Immature natural killer cell (primary cell): ENCODE measurements at regions not wholly inside any gene's neighbourhood (a gene's known extent, or its start where the extent isn't known, plus 50 kb on each side); places are given as distances from the start of the nearest gene placed in this dataset.

ENCODE experiments used
- DNase-seq, 3 donors: peaks; one replicate each; pipeline ENCODE4 v3.0.0; 2022; ENCODE audit warnings: mixed read lengths in 1 of 3
- H3K27ac Mint-ChIP-seq, 6 donors: one replicate each; pipeline ENCODE4 v1.8.0; 2020; ENCODE audit warnings: mixed read lengths in 6 of 6, mild to moderate bottlenecking in 5 of 6, inconsistent platforms in 4 of 6, moderate library complexity in 3 of 6
- H3K27me3 Mint-ChIP-seq, 3 donors: one replicate each; pipeline ENCODE4 v1.8.0; 2020 to 2021; ENCODE audit warnings: low read depth in 3 of 3, mild to moderate bottlenecking in 3 of 3, mixed read lengths in 3 of 3, moderate library complexity in 3 of 3, inconsistent platforms in 1 of 3
- H3K36me3 Mint-ChIP-seq, 3 donors: one replicate each; pipeline ENCODE4 v1.8.0; 2020; ENCODE audit warnings: mixed read lengths in 3 of 3, inconsistent platforms in 2 of 3, mild to moderate bottlenecking in 2 of 3
- H3K4me1 Mint-ChIP-seq, 2 donors: one replicate each; pipeline ENCODE4 v1.8.0; 2020; ENCODE audit warnings: inconsistent platforms in 2 of 2, mild to moderate bottlenecking in 2 of 2, mixed read lengths in 2 of 2, moderate library complexity in 1 of 2
- H3K4me3 Mint-ChIP-seq, 5 donors: one replicate each; pipeline ENCODE4 v1.8.0; 2020; ENCODE audit warnings: mild to moderate bottlenecking in 5 of 5, mixed read lengths in 5 of 5, inconsistent platforms in 3 of 5, moderate library complexity in 3 of 5
- H3K9me3 Mint-ChIP-seq, 6 donors: one replicate each; pipeline ENCODE4 v1.8.0; 2020; ENCODE audit warnings: mild to moderate bottlenecking in 6 of 6, mixed read lengths in 6 of 6, inconsistent platforms in 4 of 6, moderate library complexity in 3 of 6

DNA sequence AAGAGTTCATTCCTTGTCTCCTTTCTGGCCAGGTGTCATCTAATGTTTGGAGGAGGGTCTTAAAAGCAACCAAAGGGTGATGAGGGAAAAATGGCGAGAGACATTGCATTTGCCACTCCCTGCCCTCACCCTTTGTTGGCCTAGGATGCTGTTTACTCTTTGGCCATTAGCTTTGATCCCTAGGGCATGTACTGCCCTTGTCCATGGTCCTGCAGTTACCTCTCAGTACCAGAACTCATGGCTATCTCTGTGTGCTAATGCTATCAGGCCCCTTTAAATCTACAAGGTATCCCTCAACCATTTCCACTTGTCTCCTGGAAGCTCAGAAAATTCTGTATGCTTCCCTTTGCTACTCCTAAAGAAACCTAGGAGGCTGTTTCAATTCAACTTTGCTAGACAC is 424.8 kb upstream of the PLXNA2 start:
- H3K27me3 Mint-ChIP-seq, result peaks cover 0 to 4% (median 4%) of the 10 kb centered on the region in 3 donors
- H3K4me3 Mint-ChIP-seq, result no peak overlapping the region
- H3K27ac Mint-ChIP-seq, result no peak overlapping the region

DNA sequence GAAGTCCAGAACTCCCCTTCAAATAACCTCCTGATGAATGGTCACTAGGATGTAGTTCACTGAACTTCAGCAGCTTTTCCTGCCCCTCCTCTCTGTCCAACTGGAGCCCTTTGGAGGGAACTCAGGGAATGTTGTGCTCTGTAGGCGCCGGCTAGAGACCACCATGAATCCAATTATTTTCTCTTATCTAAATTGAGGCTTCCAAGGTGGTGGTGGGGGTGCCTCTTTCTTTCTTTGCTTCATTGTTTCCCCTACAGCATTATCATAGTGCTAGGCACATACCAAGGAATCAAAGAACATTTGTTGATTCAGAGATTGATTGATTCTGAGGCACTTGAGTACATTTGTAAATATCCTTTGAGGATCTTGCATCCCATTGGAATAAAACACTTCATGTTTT is 426.6 kb upstream of the PLXNA2 start:
- Mint-ChIP-seq H3K27me3 (peaks cover 2 to 4% (median 2%) of the 10 kb centered on the region in 3 donors), H3K4me1 (no peaks in the 10 kb centered on the region), H3K4me3 (no peak overlapping the region), H3K27ac (no peak overlapping the region), H3K9me3 (peaks cover 0 to 4% (median 0%) of the 10 kb centered on the region in 6 donors), H3K36me3 (no peaks in the 10 kb centered on the region)
- no peak for DNase-seq

More for the DNA sequence above, 424.8 kb upstream of the PLXNA2 start:
- peaks cover 0 to 10% (median 0%) of the 10 kb centered on the region in 6 donors for H3K9me3 Mint-ChIP-seq
- no peaks in the 10 kb centered on the region for H3K36me3 Mint-ChIP-seq
- H3K4me1 Mint-ChIP-seq, result no peaks in the 10 kb centered on the region
- DNase-seq, result no peak

DNA sequence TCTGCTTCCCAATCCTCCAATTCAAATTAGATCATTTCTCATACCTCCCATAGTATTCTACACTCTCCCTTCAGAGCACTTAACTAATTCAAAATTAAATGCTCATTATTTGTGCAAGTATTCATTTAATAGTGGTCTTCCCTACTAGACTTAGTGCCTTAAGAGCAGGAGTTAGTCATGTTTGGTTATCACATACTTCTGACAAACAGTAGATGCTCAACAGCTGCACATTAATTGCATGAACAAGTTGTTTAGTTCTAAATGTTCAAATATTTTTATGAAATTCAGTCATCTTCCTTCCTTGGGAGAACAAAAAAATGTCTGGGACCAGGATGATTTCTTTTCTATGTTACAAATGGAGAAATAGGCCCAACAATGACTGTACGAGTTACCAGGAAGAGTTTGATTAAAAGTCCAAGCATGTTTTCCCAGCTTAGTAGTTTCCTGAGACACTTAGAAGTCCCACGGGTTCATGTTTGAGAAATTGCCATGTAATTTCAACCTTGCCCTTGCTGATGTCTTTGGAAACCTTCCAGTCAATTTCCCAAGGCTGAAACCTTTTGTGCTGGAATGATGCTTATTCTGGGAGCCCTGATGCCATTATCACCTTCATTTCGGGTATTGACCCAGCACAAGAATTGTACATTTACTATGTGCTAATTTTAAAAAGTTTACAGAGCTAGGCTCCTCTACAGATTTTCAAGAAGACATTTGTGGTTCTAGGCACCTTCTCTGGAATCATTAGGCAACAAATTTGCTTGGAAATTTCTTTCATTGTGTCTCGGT is 437.9 kb upstream of the PLXNA2 start:
- no peak for DNase-seq
- H3K4me1 Mint-ChIP-seq, result no peaks in the 10 kb centered on the region
- peaks cover 0 to 5% (median 3%) of the 10 kb centered on the region in 6 donors for H3K9me3 Mint-ChIP-seq
- no peak overlapping the region for H3K27ac Mint-ChIP-seq
- no peaks in the 10 kb centered on the region for H3K36me3 Mint-ChIP-seq
- H3K4me3 Mint-ChIP-seq, result no peak overlapping the region
- H3K27me3 Mint-ChIP-seq, result peaks cover 0 to 4% (median 2%) of the 10 kb centered on the region in 3 donors

DNA sequence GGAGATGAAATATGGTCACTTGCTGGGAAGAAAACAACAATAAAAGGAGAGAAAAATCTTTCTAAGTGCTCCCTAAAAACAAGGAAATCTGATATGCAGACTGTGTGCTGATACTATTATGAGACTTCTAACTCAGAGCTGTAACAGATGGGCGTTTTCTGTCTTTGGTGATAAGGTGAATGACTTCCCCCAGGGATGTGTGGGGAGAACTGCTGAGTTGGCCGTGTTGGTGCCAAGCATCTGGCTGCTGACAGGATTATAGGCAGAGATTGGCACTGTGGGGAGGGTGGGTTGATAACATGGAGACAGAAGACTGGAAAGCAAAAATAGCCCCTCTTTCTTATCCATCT is 438.5 kb upstream of the PLXNA2 start:
- H3K36me3 Mint-ChIP-seq, result no peaks in the 10 kb centered on the region

DNA sequence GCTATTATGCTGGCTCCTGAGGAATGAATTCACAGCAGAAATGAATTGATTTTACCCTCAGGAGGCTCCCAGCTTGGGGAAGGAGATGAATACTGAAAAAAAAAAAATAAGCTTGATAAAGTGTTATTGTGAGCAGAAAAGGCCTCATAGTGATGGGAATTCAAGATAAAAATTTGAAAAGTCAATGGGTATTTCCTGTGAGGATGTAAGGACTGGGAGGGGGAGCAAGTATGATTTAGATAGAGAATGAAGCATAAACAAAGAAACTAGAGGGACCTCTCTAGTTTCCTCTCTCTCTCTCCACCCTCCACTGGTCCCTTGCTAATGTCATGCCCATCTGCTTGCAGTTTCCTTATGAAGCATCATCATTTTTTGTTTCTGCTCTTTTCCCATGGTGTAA is 439.0 kb upstream of the PLXNA2 start:
- Mint-ChIP-seq H3K9me3 (peaks cover 0 to 5% (median 3%) of the 10 kb centered on the region in 6 donors), H3K4me1 (no peaks in the 10 kb centered on the region), H3K4me3 (no peak overlapping the region), H3K36me3 (no peaks in the 10 kb centered on the region), H3K27ac (no peak overlapping the region), H3K27me3 (peaks cover 0 to 4% (median 2%) of the 10 kb centered on the region in 3 donors)
- no peak for DNase-seq

More for the DNA sequence above, 438.5 kb upstream of the PLXNA2 start:
- no peak for DNase-seq
- Mint-ChIP-seq H3K27ac (no peak overlapping the region), H3K27me3 (peaks cover 0 to 4% (median 2%) of the 10 kb centered on the region in 3 donors), H3K4me3 (no peak overlapping the region), H3K4me1 (no peaks in the 10 kb centered on the region), H3K9me3 (peaks cover 0 to 5% (median 3%) of the 10 kb centered on the region in 6 donors)

DNA sequence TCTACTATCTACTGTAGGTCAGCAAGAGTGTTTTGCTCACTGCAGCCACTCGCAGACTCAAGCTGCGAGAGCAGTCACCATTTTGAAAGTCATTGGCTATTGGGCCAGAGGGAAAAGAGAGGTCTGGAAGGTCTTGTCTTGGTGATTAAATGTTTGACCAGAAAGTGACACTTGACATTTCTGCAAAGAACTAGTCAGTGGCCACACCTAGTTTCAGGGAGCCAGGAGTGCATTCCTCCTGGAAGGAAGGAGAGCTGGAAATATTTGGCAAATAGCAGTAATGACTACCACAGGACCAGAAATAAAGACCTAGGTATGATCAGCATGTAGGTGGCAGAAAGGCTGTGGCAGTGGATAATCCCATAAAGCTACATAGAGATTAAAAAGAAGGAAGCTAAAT is 440.0 kb upstream of the PLXNA2 start:
- H3K4me3 Mint-ChIP-seq, result no peak overlapping the region
- DNase-seq, result no peak
- H3K4me1 Mint-ChIP-seq, result no peaks in the 10 kb centered on the region
- no peak overlapping the region for H3K27ac Mint-ChIP-seq
- peaks cover 0 to 5% (median 3%) of the 10 kb centered on the region in 6 donors for H3K9me3 Mint-ChIP-seq
- no peaks in the 10 kb centered on the region for H3K36me3 Mint-ChIP-seq
- peaks cover 0 to 2% (median 0%) of the 10 kb centered on the region in 3 donors for H3K27me3 Mint-ChIP-seq

DNA sequence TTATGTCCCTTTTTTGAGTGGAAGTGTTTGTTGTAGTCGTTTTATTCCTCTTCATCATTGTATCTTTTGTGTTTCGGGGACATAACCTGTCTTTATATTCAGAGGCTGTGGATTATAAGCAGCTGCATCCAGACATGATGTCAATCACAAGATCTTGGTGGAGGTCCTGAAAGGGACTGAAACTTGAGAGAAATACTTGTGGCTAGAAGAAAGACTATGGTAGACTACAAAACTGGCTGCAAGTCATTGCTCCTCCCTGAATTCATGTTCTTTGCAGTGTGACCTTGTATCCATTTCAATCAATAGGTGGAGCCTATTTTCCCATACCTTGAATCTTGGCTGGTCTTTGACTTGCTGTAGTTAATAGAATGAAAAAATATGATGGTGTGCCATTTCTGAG is 442.4 kb upstream of the PLXNA2 start:
- no peak for DNase-seq
- no peak overlapping the region for H3K4me3 Mint-ChIP-seq
- no peaks in the 10 kb centered on the region for H3K36me3 Mint-ChIP-seq
- peaks cover 0 to 5% (median 0%) of the 10 kb centered on the region in 3 donors for H3K27me3 Mint-ChIP-seq
- no peaks in the 10 kb centered on the region for H3K4me1 Mint-ChIP-seq
- peaks cover 0 to 8% (median 4%) of the 10 kb centered on the region in 6 donors for H3K9me3 Mint-ChIP-seq
- H3K27ac Mint-ChIP-seq, result no peak overlapping the region

DNA sequence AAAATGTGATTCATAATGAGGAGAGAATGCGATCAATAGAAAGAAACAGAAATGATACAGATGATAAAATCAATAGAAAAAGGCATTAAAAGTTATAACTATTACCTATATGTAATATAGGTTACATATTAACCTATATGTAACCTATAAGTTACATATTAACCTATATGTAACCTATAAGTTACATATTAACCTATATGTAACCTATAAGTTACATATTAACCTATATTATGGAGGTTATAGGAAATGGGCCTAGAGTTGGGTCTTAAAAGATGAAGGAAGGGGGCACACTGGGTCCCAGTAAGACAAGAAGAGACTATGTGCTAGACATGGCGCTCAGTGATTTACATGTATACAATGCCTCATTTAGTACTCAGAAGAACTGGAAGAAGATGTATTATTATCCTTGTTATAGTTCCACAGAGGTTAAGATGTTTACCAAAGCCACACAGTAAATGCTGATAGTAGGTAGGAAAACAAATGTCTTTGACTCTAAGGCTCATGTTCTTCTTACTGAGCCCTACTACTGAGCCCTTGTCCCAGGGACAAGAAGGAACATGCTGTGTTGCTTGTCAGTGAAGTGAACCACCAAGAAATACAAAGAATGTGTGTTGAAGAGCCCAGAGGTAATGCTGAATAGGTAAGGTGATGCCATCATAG is 444.6 kb upstream of the PLXNA2 start:
- Mint-ChIP-seq H3K4me3 (no peak overlapping the region), H3K4me1 (no peaks in the 10 kb centered on the region), H3K9me3 (peaks cover 0 to 12% (median 3%) of the 10 kb centered on the region in 6 donors)

DNA sequence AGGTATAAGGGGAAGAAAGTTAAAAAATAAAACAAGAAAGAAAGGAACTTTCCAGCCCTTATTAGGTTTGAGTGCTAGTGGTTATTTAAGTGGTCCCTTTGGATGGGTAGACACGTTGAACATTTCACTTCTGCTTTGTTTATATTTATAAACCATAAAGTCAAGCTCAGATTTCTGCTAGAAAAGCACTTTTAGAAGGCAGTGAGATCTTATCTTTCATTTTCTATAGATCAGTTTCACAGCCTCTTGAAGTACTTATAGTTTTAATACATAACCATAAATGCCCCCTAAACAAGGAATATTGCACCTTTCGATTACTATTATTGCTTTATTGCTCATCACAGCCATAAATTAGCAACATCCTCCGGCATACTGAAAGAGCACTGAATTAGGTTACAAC is 446.8 kb upstream of the PLXNA2 start:
- Mint-ChIP-seq H3K27ac (no peak overlapping the region), H3K9me3 (peaks cover 0 to 8% (median 2%) of the 10 kb centered on the region in 6 donors), H3K36me3 (no peaks in the 10 kb centered on the region), H3K4me3 (no peak overlapping the region), H3K4me1 (no peaks in the 10 kb centered on the region), H3K27me3 (peaks cover 0 to 5% (median 3%) of the 10 kb centered on the region in 3 donors)
- no peak for DNase-seq

More for the DNA sequence above, 444.6 kb upstream of the PLXNA2 start:
- Mint-ChIP-seq H3K27me3 (peaks cover 0 to 5% (median 0%) of the 10 kb centered on the region in 3 donors), H3K27ac (no peak overlapping the region), H3K36me3 (no peaks in the 10 kb centered on the region)
- DNase-seq, result no peak

DNA sequence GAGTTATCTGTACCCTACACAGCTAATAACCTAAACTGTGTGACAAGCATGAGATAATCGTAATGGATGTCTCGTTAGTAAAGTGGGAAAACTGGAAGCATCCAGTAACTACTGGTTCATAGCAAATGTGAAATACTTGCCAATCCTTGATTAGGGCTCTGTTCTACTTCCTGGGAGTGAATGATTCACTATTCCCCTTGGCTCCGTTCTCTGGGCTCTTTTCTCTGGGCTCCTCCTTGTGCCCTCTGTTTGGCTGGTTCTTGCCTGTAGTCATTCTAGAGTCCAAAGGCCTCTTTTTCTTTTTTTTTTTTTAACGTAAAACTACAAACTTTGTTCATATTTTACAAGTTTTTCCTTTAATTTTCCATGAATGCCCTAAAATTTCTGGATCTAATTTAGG is 465.8 kb upstream of the PLXNA2 start:
- peaks cover 0 to 2% (median 0%) of the 10 kb centered on the region in 6 donors for H3K9me3 Mint-ChIP-seq
- no peak overlapping the region for H3K27ac Mint-ChIP-seq
- DNase-seq, result no peak
- H3K36me3 Mint-ChIP-seq, result no peaks in the 10 kb centered on the region
- H3K4me3 Mint-ChIP-seq, result no peak overlapping the region
- no peaks in the 10 kb centered on the region for H3K4me1 Mint-ChIP-seq
- H3K27me3 Mint-ChIP-seq, result peaks cover 0 to 2% (median 0%) of the 10 kb centered on the region in 3 donors

DNA sequence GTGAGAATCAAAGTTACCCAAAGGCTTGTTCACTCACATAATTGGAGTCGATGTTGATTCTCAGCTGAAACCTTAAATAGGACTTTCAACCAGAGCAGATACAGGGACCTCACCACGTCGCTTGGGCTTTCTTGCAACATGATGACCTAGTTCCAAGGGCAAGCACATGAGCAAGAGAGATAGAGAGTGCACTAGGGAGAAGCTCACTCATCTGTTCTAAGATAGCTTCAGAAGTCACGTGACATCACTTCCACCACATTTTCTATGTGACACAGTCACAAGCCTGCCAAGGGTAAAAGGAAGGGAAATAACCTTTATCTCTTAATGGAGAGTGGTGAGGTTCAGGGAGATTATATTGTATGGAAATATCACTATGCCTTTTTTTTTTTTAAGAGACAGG is 470.1 kb upstream of the PLXNA2 start:
- Mint-ChIP-seq H3K4me1 (no peaks in the 10 kb centered on the region), H3K36me3 (no peaks in the 10 kb centered on the region), H3K4me3 (no peak overlapping the region), H3K27me3 (peaks cover 1 to 3% (median 3%) of the 10 kb centered on the region in 3 donors), H3K27ac (no peak overlapping the region), H3K9me3 (peaks cover 0 to 6% (median 3%) of the 10 kb centered on the region in 6 donors)
- no peak for DNase-seq

DNA sequence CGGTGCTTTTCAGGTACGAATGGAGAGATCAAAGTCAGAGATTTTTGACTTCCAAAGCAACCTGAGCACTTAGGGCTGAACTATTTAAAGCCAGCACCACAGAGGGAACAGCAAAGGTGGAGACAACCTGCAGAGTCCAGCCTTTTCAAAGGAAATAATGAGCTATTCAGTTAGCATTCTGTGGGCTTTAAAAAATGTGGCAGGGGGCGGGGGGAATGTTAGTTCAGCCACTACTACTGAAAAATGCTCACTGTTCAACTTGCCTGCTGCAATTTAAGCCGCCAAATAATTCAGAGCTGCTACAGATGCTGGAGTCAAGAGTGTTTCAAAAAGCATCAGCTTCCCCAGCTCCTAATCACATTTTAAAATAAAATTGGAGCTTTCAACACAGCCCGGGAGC is 473.3 kb upstream of the PLXNA2 start:
- Mint-ChIP-seq H3K36me3 (peaks cover 0 to 11% (median 0%) of the 10 kb centered on the region in 3 donors), H3K9me3 (peaks cover 10 to 26% (median 15%) of the 10 kb centered on the region in 6 donors), H3K4me3 (no peak overlapping the region), H3K4me1 (no peaks in the 10 kb centered on the region), H3K27ac (no peak overlapping the region), H3K27me3 (peaks cover 1 to 6% (median 3%) of the 10 kb centered on the region in 3 donors)
- no peak for DNase-seq

DNA sequence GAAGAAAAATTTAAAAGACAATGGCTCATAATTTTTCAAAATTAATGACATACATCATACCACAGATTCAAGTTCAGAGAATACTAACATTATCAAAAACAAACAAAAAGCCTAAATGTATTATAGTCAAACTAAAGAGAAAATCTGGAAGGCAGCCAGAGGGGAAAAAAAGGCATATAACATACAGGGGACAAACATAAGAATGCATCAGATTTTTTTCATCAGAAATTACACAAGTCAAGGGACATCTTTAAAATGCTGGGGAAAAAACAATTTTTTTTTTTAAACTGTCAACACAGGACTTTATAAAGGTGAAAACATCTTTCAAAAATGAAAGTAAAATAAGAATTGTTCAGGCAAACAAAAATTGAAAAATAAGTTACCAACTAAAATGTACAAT is 478.4 kb upstream of the PLXNA2 start:
- H3K9me3 Mint-ChIP-seq, result peaks cover 16 to 37% (median 21%) of the 10 kb centered on the region in 6 donors
- no peak overlapping the region for H3K27ac Mint-ChIP-seq
- no peaks in the 10 kb centered on the region for H3K4me1 Mint-ChIP-seq
- DNase-seq, result no peak
- H3K27me3 Mint-ChIP-seq, result peaks cover 1 to 4% (median 3%) of the 10 kb centered on the region in 3 donors
- H3K4me3 Mint-ChIP-seq, result no peak overlapping the region
- peaks cover 0 to 13% (median 0%) of the 10 kb centered on the region in 3 donors for H3K36me3 Mint-ChIP-seq

DNA sequence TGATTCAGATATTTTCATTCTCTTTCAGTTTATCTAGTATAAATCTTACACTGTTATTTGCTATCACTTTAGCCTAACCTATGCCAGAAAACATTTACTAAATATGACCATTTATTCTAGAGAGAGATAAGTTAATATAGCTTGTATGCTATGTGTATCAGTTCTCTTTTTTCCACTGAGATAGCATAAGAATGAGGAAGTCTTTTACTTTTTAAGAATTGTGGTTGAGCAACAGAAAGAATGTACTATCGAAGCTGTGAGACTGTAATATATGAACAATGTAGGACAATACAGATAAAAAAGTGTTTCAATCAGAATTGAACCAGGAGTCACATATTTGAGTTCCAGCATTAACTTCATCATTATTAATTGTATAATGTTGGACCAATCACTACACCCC is 479.9 kb upstream of the PLXNA2 start:
- Mint-ChIP-seq H3K27me3 (peaks cover 0 to 2% (median under 1%) of the 10 kb centered on the region in 3 donors), H3K4me1 (no peaks in the 10 kb centered on the region), H3K36me3 (peaks cover 0 to 13% (median 0%) of the 10 kb centered on the region in 3 donors), H3K9me3 (peaks cover 14 to 35% (median 19%) of the 10 kb centered on the region in 6 donors), H3K4me3 (no peak overlapping the region), H3K27ac (no peak overlapping the region)
- no peak for DNase-seq
